ENCODE measurements at regions not wholly inside any gene's neighbourhood (a gene's known extent, or its start where the extent isn't known, plus 50 kb on each side); places are given as distances from the start of the nearest gene placed in this dataset.

GRCh38 chr5:130974021-130974683 is 190.9 kb downstream of the HINT1 start:
- no peaks in the 10 kb centered on the region for H3K36me3 ChIP-seq (ENCODE audit: control insufficient read depth in 2 of 2, insufficient read depth in 2 of 2, low read length in 1 of 2)
- no peaks in the 10 kb centered on the region for H3K9me3 ChIP-seq (ENCODE audit: control insufficient read depth in 2 of 2, insufficient read depth in 1 of 2, low read length in 1 of 2)
- WGBS = 82% methylated on average over 1 of the region's 1 CpG
- no peaks in the 10 kb centered on the region for H3K4me1 ChIP-seq (ENCODE audit: control insufficient read depth in 2 of 2, insufficient read depth in 2 of 2, low read length in 2 of 2)
- no peak for DNase-seq (ENCODE audit: low read depth in 6 of 9, low spot score in 9 of 9)
- no peak overlapping the region for H3K4me3 ChIP-seq (ENCODE audit: low read length in 2 of 2)
- no peak overlapping the region for H3K27ac ChIP-seq (ENCODE audit: low read depth in 1 of 2, low read length in 1 of 2)
- no peaks in the 10 kb centered on the region for H3K27me3 ChIP-seq (ENCODE audit: control insufficient read depth in 2 of 2, insufficient read depth in 1 of 2, low read length in 1 of 2)

GRCh38 chr5:130966990-130967525 is 198.0 kb downstream of the HINT1 start:
- Histone ChIP-seq H3K4me1 (ENCODE audit: control insufficient read depth in 2 of 2, insufficient read depth in 2 of 2, low read length in 2 of 2) (no peaks in the 10 kb centered on the region), H3K27me3 (ENCODE audit: control insufficient read depth in 2 of 2, insufficient read depth in 1 of 2, low read length in 1 of 2) (no peaks in the 10 kb centered on the region), H3K9me3 (ENCODE audit: control insufficient read depth in 2 of 2, insufficient read depth in 1 of 2, low read length in 1 of 2) (no peaks in the 10 kb centered on the region), H3K4me3 (ENCODE audit: low read length in 2 of 2) (no peak overlapping the region), H3K36me3 (ENCODE audit: control insufficient read depth in 2 of 2, insufficient read depth in 2 of 2, low read length in 1 of 2) (no peaks in the 10 kb centered on the region), H3K27ac (ENCODE audit: low read depth in 1 of 2, low read length in 1 of 2) (no peak overlapping the region)
- 24% methylated on average over 1 of the region's 1 CpG for WGBS
- no peak for DNase-seq (ENCODE audit: low read depth in 6 of 9, low spot score in 9 of 9)

- DNase-seq (ENCODE audit: low read depth in 6 of 9, low spot score in 9 of 9) = no peak
- Histone ChIP-seq H3K9me3 (ENCODE audit: control insufficient read depth in 2 of 2, insufficient read depth in 1 of 2, low read length in 1 of 2) (no peaks in the 10 kb centered on the region), H3K27ac (ENCODE audit: low read depth in 1 of 2, low read length in 1 of 2) (no peak overlapping the region), H3K4me3 (ENCODE audit: low read length in 2 of 2) (no peak overlapping the region), H3K4me1 (ENCODE audit: control insufficient read depth in 2 of 2, insufficient read depth in 2 of 2, low read length in 2 of 2) (no peaks in the 10 kb centered on the region), H3K27me3 (ENCODE audit: control insufficient read depth in 2 of 2, insufficient read depth in 1 of 2, low read length in 1 of 2) (no peaks in the 10 kb centered on the region), H3K36me3 (ENCODE audit: control insufficient read depth in 2 of 2, insufficient read depth in 2 of 2, low read length in 1 of 2) (no peaks in the 10 kb centered on the region)
- 100% methylated on average over 1 of the region's 1 CpG for WGBS
These were observed 199.1 kb downstream of the HINT1 start for GRCh38 chr5:130965920-130966319.

DNA sequence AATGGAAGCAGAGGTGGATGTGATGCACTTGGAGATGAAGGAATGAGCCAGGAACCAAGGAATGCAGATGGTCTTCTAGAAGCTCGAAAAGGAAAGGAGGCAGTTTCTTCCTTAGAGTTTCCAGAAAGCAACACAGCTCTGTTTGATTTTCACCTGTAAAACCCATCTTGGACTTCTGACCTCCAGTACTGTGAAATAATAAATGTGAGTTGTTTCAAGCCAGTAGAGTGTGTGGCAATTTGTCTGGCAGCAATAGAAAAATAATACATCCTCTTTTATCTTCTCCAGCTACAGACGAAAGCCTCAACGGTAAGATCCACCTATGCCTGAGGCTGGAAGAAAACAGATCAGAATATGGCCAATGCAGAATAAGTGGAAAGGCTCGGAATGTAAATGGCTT is 199.7 kb downstream of the HINT1 start:
- DNase-seq (ENCODE audit: low read depth in 6 of 9, low spot score in 9 of 9) = no peak
- no peaks in the 10 kb centered on the region for H3K27me3 ChIP-seq (ENCODE audit: control insufficient read depth in 2 of 2, insufficient read depth in 1 of 2, low read length in 1 of 2)
- WGBS = 91% methylated on average over 4 of the region's 4 CpGs

GRCh38 chr5:130964231-130965202 is 200.5 kb downstream of the HINT1 start:
- no peak for DNase-seq (ENCODE audit: low read depth in 6 of 9, low spot score in 9 of 9)
- 97% methylated on average over 3 of the region's 3 CpGs for WGBS
- Histone ChIP-seq H3K9me3 (ENCODE audit: control insufficient read depth in 2 of 2, insufficient read depth in 1 of 2, low read length in 1 of 2) (no peaks in the 10 kb centered on the region), H3K36me3 (ENCODE audit: control insufficient read depth in 2 of 2, insufficient read depth in 2 of 2, low read length in 1 of 2) (no peaks in the 10 kb centered on the region), H3K4me1 (ENCODE audit: control insufficient read depth in 2 of 2, insufficient read depth in 2 of 2, low read length in 2 of 2) (no peaks in the 10 kb centered on the region), H3K27ac (ENCODE audit: low read depth in 1 of 2, low read length in 1 of 2) (no peak overlapping the region), H3K27me3 (ENCODE audit: control insufficient read depth in 2 of 2, insufficient read depth in 1 of 2, low read length in 1 of 2) (no peaks in the 10 kb centered on the region), H3K4me3 (ENCODE audit: low read length in 2 of 2) (no peak overlapping the region)

More for the DNA sequence above, 199.7 kb downstream of the HINT1 start:
- Histone ChIP-seq H3K9me3 (ENCODE audit: control insufficient read depth in 2 of 2, insufficient read depth in 1 of 2, low read length in 1 of 2) (no peaks in the 10 kb centered on the region), H3K4me1 (ENCODE audit: control insufficient read depth in 2 of 2, insufficient read depth in 2 of 2, low read length in 2 of 2) (no peaks in the 10 kb centered on the region), H3K4me3 (ENCODE audit: low read length in 2 of 2) (no peak overlapping the region), H3K36me3 (ENCODE audit: control insufficient read depth in 2 of 2, insufficient read depth in 2 of 2, low read length in 1 of 2) (no peaks in the 10 kb centered on the region), H3K27ac (ENCODE audit: low read depth in 1 of 2, low read length in 1 of 2) (no peak overlapping the region)

GRCh38 chr5:130963798-130964197 is 201.3 kb downstream of the HINT1 start:
- DNase-seq (ENCODE audit: low read depth in 6 of 9, low spot score in 9 of 9) = no peak
- no peak overlapping the region for H3K4me3 ChIP-seq (ENCODE audit: low read length in 2 of 2)
- no peaks in the 10 kb centered on the region for H3K27me3 ChIP-seq (ENCODE audit: control insufficient read depth in 2 of 2, insufficient read depth in 1 of 2, low read length in 1 of 2)
- no peak overlapping the region for H3K27ac ChIP-seq (ENCODE audit: low read depth in 1 of 2, low read length in 1 of 2)
- no peaks in the 10 kb centered on the region for H3K36me3 ChIP-seq (ENCODE audit: control insufficient read depth in 2 of 2, insufficient read depth in 2 of 2, low read length in 1 of 2)
- no peaks in the 10 kb centered on the region for H3K4me1 ChIP-seq (ENCODE audit: control insufficient read depth in 2 of 2, insufficient read depth in 2 of 2, low read length in 2 of 2)
- no peaks in the 10 kb centered on the region for H3K9me3 ChIP-seq (ENCODE audit: control insufficient read depth in 2 of 2, insufficient read depth in 1 of 2, low read length in 1 of 2)
- WGBS = 49% methylated on average over 1 of the region's 1 CpG

DNA sequence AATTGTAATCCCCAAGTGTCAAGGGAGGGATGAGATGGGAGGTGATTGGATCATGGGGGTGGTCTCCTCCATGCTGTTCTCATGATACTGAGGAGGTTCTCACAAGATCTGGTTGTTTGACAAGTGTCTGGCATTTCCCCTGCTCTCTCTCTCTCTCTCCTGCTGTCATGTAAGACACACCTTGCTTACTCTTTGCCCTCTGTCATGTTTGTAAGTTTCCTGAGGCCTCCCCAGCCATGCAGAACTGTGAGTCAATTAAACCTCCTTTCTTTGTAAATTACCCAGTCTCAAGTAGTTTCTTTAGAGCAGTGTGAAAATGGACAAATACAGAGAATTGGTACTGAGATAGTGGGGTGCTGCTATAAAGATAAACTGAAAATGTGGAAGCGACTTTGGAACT is 207.9 kb downstream of the HINT1 start:
- Histone ChIP-seq H3K4me3 (ENCODE audit: low read length in 2 of 2) (no peak overlapping the region), H3K27ac (ENCODE audit: low read depth in 1 of 2, low read length in 1 of 2) (no peak overlapping the region), H3K36me3 (ENCODE audit: control insufficient read depth in 2 of 2, insufficient read depth in 2 of 2, low read length in 1 of 2) (no peaks in the 10 kb centered on the region), H3K27me3 (ENCODE audit: control insufficient read depth in 2 of 2, insufficient read depth in 1 of 2, low read length in 1 of 2) (no peaks in the 10 kb centered on the region), H3K4me1 (ENCODE audit: control insufficient read depth in 2 of 2, insufficient read depth in 2 of 2, low read length in 2 of 2) (no peaks in the 10 kb centered on the region), H3K9me3 (ENCODE audit: control insufficient read depth in 2 of 2, insufficient read depth in 1 of 2, low read length in 1 of 2) (no peaks in the 10 kb centered on the region)
- 94% methylated on average over 1 of the region's 1 CpG for WGBS
- DNase-seq (ENCODE audit: low read depth in 6 of 9, low spot score in 9 of 9) = no peak

DNA sequence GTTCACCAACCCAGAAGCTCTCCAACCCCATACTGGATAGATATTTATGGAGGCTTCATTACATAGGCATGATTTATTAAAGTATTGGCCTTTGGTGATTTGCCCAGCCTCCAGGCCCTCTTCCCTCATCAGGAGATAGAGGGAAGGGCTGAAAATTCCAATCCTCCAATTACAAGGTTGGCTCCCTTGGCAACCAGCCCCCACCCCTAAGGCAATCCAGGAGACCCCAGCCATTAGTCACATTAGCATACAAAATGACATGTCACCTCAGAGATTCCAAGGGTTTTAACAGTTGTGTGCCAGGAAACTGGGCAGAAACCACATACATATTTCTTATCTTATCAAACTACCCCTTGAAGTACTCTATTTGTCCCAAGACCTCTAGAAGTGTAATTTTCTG is 210.0 kb downstream of the HINT1 start:
- DNase-seq (ENCODE audit: low read depth in 6 of 9, low spot score in 9 of 9) = no peak
- H3K36me3 ChIP-seq (ENCODE audit: control insufficient read depth in 2 of 2, insufficient read depth in 2 of 2, low read length in 1 of 2) = no peaks in the 10 kb centered on the region

GRCh38 chr5:130954336-130954735 is 210.7 kb downstream of the HINT1 start:
- Histone ChIP-seq H3K27me3 (ENCODE audit: control insufficient read depth in 2 of 2, insufficient read depth in 1 of 2, low read length in 1 of 2) (no peaks in the 10 kb centered on the region), H3K9me3 (ENCODE audit: control insufficient read depth in 2 of 2, insufficient read depth in 1 of 2, low read length in 1 of 2) (no peaks in the 10 kb centered on the region), H3K27ac (ENCODE audit: low read depth in 1 of 2, low read length in 1 of 2) (no peak overlapping the region), H3K4me3 (ENCODE audit: low read length in 2 of 2) (no peak overlapping the region), H3K4me1 (ENCODE audit: control insufficient read depth in 2 of 2, insufficient read depth in 2 of 2, low read length in 2 of 2) (no peaks in the 10 kb centered on the region), H3K36me3 (ENCODE audit: control insufficient read depth in 2 of 2, insufficient read depth in 2 of 2, low read length in 1 of 2) (no peaks in the 10 kb centered on the region)
- 88% methylated on average over 1 of the region's 1 CpG for WGBS
- DNase-seq (ENCODE audit: low read depth in 6 of 9, low spot score in 9 of 9) = no peak

More for the DNA sequence above, 210.0 kb downstream of the HINT1 start:
- H3K9me3 ChIP-seq (ENCODE audit: control insufficient read depth in 2 of 2, insufficient read depth in 1 of 2, low read length in 1 of 2) = no peaks in the 10 kb centered on the region
- H3K27ac ChIP-seq (ENCODE audit: low read depth in 1 of 2, low read length in 1 of 2) = no peak overlapping the region
- H3K4me1 ChIP-seq (ENCODE audit: control insufficient read depth in 2 of 2, insufficient read depth in 2 of 2, low read length in 2 of 2) = no peaks in the 10 kb centered on the region
- no peaks in the 10 kb centered on the region for H3K27me3 ChIP-seq (ENCODE audit: control insufficient read depth in 2 of 2, insufficient read depth in 1 of 2, low read length in 1 of 2)
- no peak overlapping the region for H3K4me3 ChIP-seq (ENCODE audit: low read length in 2 of 2)
